SU-DHL-6 (cell line): ENCODE measurements at regions not wholly inside any gene's neighbourhood (a gene's known extent, or its start where the extent isn't known, plus 50 kb on each side); places are given as distances from the start of the nearest gene placed in this dataset.

ENCODE experiments used
- CTCF ChIP-seq: fragments of 200-600 bp; sonication (generic); IDR thresholded peaks from one replicate; pipeline ENCODE4 v1.5.1; 2017; ENCODE audit warnings: antibody characterized with exemption, mild to moderate bottlenecking, low read length, moderate library complexity; ENCODE audit not compliant: insufficient read depth, poor library complexity, severe bottlenecking
- EZH2phosphoT487 ChIP-seq: fragments of 200-600 bp; sonication (generic), shearing (Covaris generic); conservative IDR thresholded peaks from 2 replicates; pipeline ENCODE4 v1.6.1; 2018; ENCODE audit warnings: mild to moderate bottlenecking, antibody characterized with exemption, low read length, moderate library complexity, mixed read lengths

GRCh38 chr10:44326474-44327030, 58.3 kb downstream of the CXCL12 start:
- no peak for TF ChIP-seq CTCF
- TF ChIP-seq EZH2phosphoT487 = no peak
